Neural cell (in vitro differentiated cells): ENCODE measurements at regions not wholly inside any gene's neighbourhood (a gene's known extent, or its start where the extent isn't known, plus 50 kb on each side); places are given as distances from the start of the nearest gene placed in this dataset.

ENCODE experiments used
- H2AFZ ChIP-seq: fragments of 200-600, 300-800 bp; sonication (generic), shearing (Covaris generic); 2 replicates; pipeline ENCODE4 v1.6.0; 2014; ENCODE audit warnings: low read depth, mild to moderate bottlenecking, antibody characterized with exemption, low read length, moderate library complexity
- H3F3A ChIP-seq: fragments of 200-600 bp; shearing (Covaris generic); 2 replicates; pipeline ENCODE4 v1.6.1; 2016; ENCODE audit warnings: mild to moderate bottlenecking, moderate library complexity, mixed read lengths, antibody characterized with exemption, low read length; ENCODE audit not compliant: insufficient read depth, poor library complexity, severe bottlenecking
- H3K27ac ChIP-seq: fragments of 200-600, 300-800 bp; sonication (generic), shearing (Covaris generic); 2 replicates; pipeline ENCODE4 v1.5.1; 2014; ENCODE audit warnings: mild to moderate bottlenecking, low read length, moderate library complexity
- H3K27me3 ChIP-seq: fragments of 300-800, 200-600 bp; sonication (generic), shearing (Covaris generic); 2 replicates; pipeline ENCODE4 v1.6.0; 2014; ENCODE audit warnings: mild to moderate bottlenecking, low read depth, low read length, moderate library complexity; ENCODE audit not compliant: insufficient read depth
- H3K36me3 ChIP-seq: fragments of 300-800, 200-600 bp; sonication (generic), shearing (Covaris generic); 2 replicates; pipeline ENCODE4 v1.5.1; 2014; ENCODE audit warnings: mild to moderate bottlenecking, antibody characterized with exemption, low read length, moderate library complexity; ENCODE audit not compliant: insufficient read depth
- H3K4me2 ChIP-seq: fragments of 300-800, 200-600 bp; sonication (generic), shearing (Covaris generic); 2 replicates; pipeline ENCODE4 v1.6.0; 2014; ENCODE audit warnings: mild to moderate bottlenecking, low read length
- H3K4me3 ChIP-seq: fragments of 300-800, 200-600 bp; sonication (generic), shearing (Covaris generic); 2 replicates; pipeline ENCODE4 v1.5.1; 2014; ENCODE audit warnings: mild to moderate bottlenecking, low read length, moderate library complexity
- H3K79me2 ChIP-seq: fragments of 200-600 bp; shearing (Covaris generic); replicated peaks from 2 replicates; pipeline ENCODE4 v1.6.0; 2014; ENCODE audit warnings: mild to moderate bottlenecking, low read length, moderate library complexity; ENCODE audit not compliant: insufficient read depth
- H3K9ac ChIP-seq: fragments of 300-800, 200-600 bp; sonication (generic), shearing (Covaris generic); 2 replicates; pipeline ENCODE4 v1.6.1; 2016; ENCODE audit warnings: mild to moderate bottlenecking, low read length, mixed read lengths
- H3K9me2 ChIP-seq: fragments of 200-600 bp; shearing (Covaris generic); 2 replicates; pipeline ENCODE4 v1.6.1; 2016; ENCODE audit warnings: mild to moderate bottlenecking, low read length, mixed read lengths; ENCODE audit not compliant: insufficient read depth
- H3K9me3 ChIP-seq: fragments of 200-600, 300-800 bp; sonication (generic), shearing (Covaris generic); 2 replicates; pipeline ENCODE4 v1.6.1; 2016; ENCODE audit warnings: mild to moderate bottlenecking, mixed run types, low read length, moderate library complexity, mixed read lengths
- H4K20me1 ChIP-seq: fragments of 200-600 bp; shearing (Covaris generic); 2 replicates; pipeline ENCODE4 v1.6.1; 2016; ENCODE audit warnings: mild to moderate bottlenecking, mixed run types; ENCODE audit not compliant: insufficient read depth
- EP300 ChIP-seq: fragments of 450-650 bp; conservative IDR thresholded peaks from 2 replicates; pipeline ENCODE4 v1.6.1; 2014; ENCODE audit warnings: antibody characterized with exemption, mild to moderate bottlenecking, moderate library complexity; ENCODE audit not compliant: poor library complexity, severe bottlenecking
- EZH2 ChIP-seq: fragments of 200-600, 300-800 bp; shearing (Covaris generic), sonication (generic); IDR thresholded peaks from 2 replicates; pipeline ENCODE4 v1.6.1; 2014; ENCODE audit warnings: antibody characterized with exemption, low read length, borderline replicate concordance, mild to moderate bottlenecking; ENCODE audit not compliant: insufficient read depth, poor library complexity, severe bottlenecking
- MXI1 ChIP-seq: fragments of 450-650 bp; conservative IDR thresholded peaks from 2 replicates; pipeline ENCODE4 v1.6.1; 2014; ENCODE audit warnings: antibody characterized with exemption, mild to moderate bottlenecking; ENCODE audit not compliant: poor library complexity, severe bottlenecking
- POLR2AphosphoS5 ChIP-seq: IDR thresholded peaks from 2 replicates; pipeline ENCODE4 v1.6.1; 2012
- RAD21 ChIP-seq: fragments of 450-650 bp; conservative IDR thresholded peaks from 2 replicates; pipeline ENCODE4 v1.6.1; 2014; ENCODE audit warnings: antibody characterized with exemption, mild to moderate bottlenecking, moderate library complexity
- REST ChIP-seq: IDR thresholded peaks from 2 replicates; pipeline ENCODE4 v1.6.1; 2012; ENCODE audit warnings: borderline replicate concordance
- SMC3 ChIP-seq: fragments of 450-650 bp; conservative IDR thresholded peaks from 2 replicates; pipeline ENCODE4 v1.6.1; 2014; ENCODE audit warnings: antibody characterized with exemption, mild to moderate bottlenecking, moderate library complexity; ENCODE audit not compliant: poor library complexity
- TAF1 ChIP-seq: IDR thresholded peaks from 2 replicates; pipeline ENCODE4 v1.6.1; 2012; ENCODE audit warnings: low read depth
- TF ChIP-seq, protein P1 (sequence below): fragments of 450-650 bp; IDR thresholded peaks from 2 replicates; pipeline ENCODE4 v1.5.1; 2014; ENCODE audit warnings: antibody characterized with exemption, mild to moderate bottlenecking, moderate library complexity; ENCODE audit not compliant: poor library complexity, severe bottlenecking

GRCh38 chr5:174818430-174818829 is 94.0 kb downstream of the MSX2 start:
- no peaks in the 10 kb centered on the region for H3K27me3 ChIP-seq
- no peaks in the 10 kb centered on the region for H3K9me3 ChIP-seq
- no peaks in the 10 kb centered on the region for H4K20me1 ChIP-seq
- no peaks in the 10 kb centered on the region for H3F3A ChIP-seq
- H3K79me2 ChIP-seq, result no peaks in the 10 kb centered on the region
- no peak for TF ChIP-seq REST
- H3K9me2 ChIP-seq, result no peaks in the 10 kb centered on the region
- no peak overlapping the region for H3K27ac ChIP-seq
- H2AFZ ChIP-seq, result no peak overlapping the region
- no peak overlapping the region for H3K9ac ChIP-seq
- H3K4me2 ChIP-seq, result no peak overlapping the region
- no peak overlapping the region for H3K4me3 ChIP-seq
- H3K36me3 ChIP-seq, result no peaks in the 10 kb centered on the region

- no peak overlapping the region for H3K9ac ChIP-seq
- no peak overlapping the region for H2AFZ ChIP-seq
- H3K79me2 ChIP-seq, result no peaks in the 10 kb centered on the region
- H3K4me3 ChIP-seq, result no peak overlapping the region
- no peak overlapping the region for H3K27ac ChIP-seq
- H3K27me3 ChIP-seq, result no peaks in the 10 kb centered on the region
- H4K20me1 ChIP-seq, result no peaks in the 10 kb centered on the region
- H3K9me3 ChIP-seq, result no peaks in the 10 kb centered on the region
- H3F3A ChIP-seq, result no peaks in the 10 kb centered on the region
- H3K9me2 ChIP-seq, result no peaks in the 10 kb centered on the region
- H3K36me3 ChIP-seq, result no peaks in the 10 kb centered on the region
- no peak for TF ChIP-seq REST
- TF ChIP-seq RAD21, result no peak
- no peak overlapping the region for H3K4me2 ChIP-seq
Measured at GRCh38 chr5:174817610-174818009, 93.2 kb downstream of the MSX2 start.

- no peaks in the 10 kb centered on the region for H3K36me3 ChIP-seq
- H3F3A ChIP-seq, result no peaks in the 10 kb centered on the region
- no peak overlapping the region for H2AFZ ChIP-seq
- H3K79me2 ChIP-seq, result no peaks in the 10 kb centered on the region
- H3K4me3 ChIP-seq, result no peak overlapping the region
- no peaks in the 10 kb centered on the region for H4K20me1 ChIP-seq
- no peak overlapping the region for H3K27ac ChIP-seq
- no peaks in the 10 kb centered on the region for H3K9me2 ChIP-seq
- no peaks in the 10 kb centered on the region for H3K9me3 ChIP-seq
- H3K9ac ChIP-seq, result no peak overlapping the region
- TF ChIP-seq EZH2, result no peak
- TF ChIP-seq REST, result no peak
- no peak for TF ChIP-seq TAF1
- TF ChIP-seq SMC3, result no peak
- no peak for TF ChIP-seq RAD21
- no peak for TF ChIP-seq MXI1
- TF ChIP-seq, protein P1, sequence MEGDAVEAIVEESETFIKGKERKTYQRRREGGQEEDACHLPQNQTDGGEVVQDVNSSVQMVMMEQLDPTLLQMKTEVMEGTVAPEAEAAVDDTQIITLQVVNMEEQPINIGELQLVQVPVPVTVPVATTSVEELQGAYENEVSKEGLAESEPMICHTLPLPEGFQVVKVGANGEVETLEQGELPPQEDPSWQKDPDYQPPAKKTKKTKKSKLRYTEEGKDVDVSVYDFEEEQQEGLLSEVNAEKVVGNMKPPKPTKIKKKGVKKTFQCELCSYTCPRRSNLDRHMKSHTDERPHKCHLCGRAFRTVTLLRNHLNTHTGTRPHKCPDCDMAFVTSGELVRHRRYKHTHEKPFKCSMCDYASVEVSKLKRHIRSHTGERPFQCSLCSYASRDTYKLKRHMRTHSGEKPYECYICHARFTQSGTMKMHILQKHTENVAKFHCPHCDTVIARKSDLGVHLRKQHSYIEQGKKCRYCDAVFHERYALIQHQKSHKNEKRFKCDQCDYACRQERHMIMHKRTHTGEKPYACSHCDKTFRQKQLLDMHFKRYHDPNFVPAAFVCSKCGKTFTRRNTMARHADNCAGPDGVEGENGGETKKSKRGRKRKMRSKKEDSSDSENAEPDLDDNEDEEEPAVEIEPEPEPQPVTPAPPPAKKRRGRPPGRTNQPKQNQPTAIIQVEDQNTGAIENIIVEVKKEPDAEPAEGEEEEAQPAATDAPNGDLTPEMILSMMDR, result no peak
- no peak for TF ChIP-seq EP300
- TF ChIP-seq POLR2AphosphoS5, result no peak
- no peak overlapping the region for H3K4me2 ChIP-seq
- no peaks in the 10 kb centered on the region for H3K27me3 ChIP-seq
Measured at GRCh38 chr5:174816858-174817257, 92.5 kb downstream of the MSX2 start.
